Limb (tissue), 2 donors: ENCODE measurements at regions not wholly inside any gene's neighbourhood (a gene's known extent, or its start where the extent isn't known, plus 50 kb on each side); places are given as distances from the start of the nearest gene placed in this dataset.

Source experiments
- DNase-seq, 2 donors: peaks; one replicate each; pipeline ENCODE4 v3.0.0-alpha.2; 2016; ENCODE audit errors: extremely low spot score in 2 of 2

- DNase-seq = no peak
Measured at GRCh38 chr9:106321394-106322180, 541.4 kb upstream of the ZNF462 start.

- DNase-seq = no peak
Measured at GRCh38 chr9:106322706-106323245, 540.2 kb upstream of the ZNF462 start.

- DNase-seq = no peak
Measured at GRCh38 chr9:106324053-106324585, 538.8 kb upstream of the ZNF462 start.

- DNase-seq = peak in 1 of 2 donors; percentile 32
Measured at GRCh38 chr9:106324591-106325280, 538.2 kb upstream of the ZNF462 start.

GRCh38 chr9:106326493-106326892 is 536.5 kb upstream of the ZNF462 start:
- DNase-seq = no peak

GRCh38 chr9:106333481-106333880 is 529.5 kb upstream of the ZNF462 start:
- DNase-seq = no peak

- DNase-seq = no peak
Measured at GRCh38 chr9:106334081-106334480, 528.9 kb upstream of the ZNF462 start.

- no peak for DNase-seq
Measured at GRCh38 chr9:106339882-106340281, 523.1 kb upstream of the ZNF462 start.

GRCh38 chr9:106350777-106351176 is 512.2 kb upstream of the ZNF462 start:
- no peak for DNase-seq

GRCh38 chr9:106356924-106357323 is 506.0 kb upstream of the ZNF462 start:
- no peak for DNase-seq

- no peak for DNase-seq
Measured at GRCh38 chr9:106358331-106358730, 504.6 kb upstream of the ZNF462 start.

GRCh38 chr9:106376689-106377088 is 486.3 kb upstream of the ZNF462 start:
- no peak for DNase-seq

GRCh38 chr9:106383072-106383471 is 479.9 kb upstream of the ZNF462 start:
- no peak for DNase-seq

- DNase-seq = no peak
Measured at GRCh38 chr9:106387965-106388364, 475.0 kb upstream of the ZNF462 start.

GRCh38 chr9:106393226-106393625 is 469.7 kb upstream of the ZNF462 start:
- DNase-seq = no peak

- no peak for DNase-seq
Measured at GRCh38 chr9:106400170-106400569, 462.8 kb upstream of the ZNF462 start.

- no peak for DNase-seq
Measured at GRCh38 chr9:106400950-106401349, 462.0 kb upstream of the ZNF462 start.

GRCh38 chr9:106403081-106403480 is 459.9 kb upstream of the ZNF462 start:
- DNase-seq = no peak

GRCh38 chr9:106404137-106404536 is 458.8 kb upstream of the ZNF462 start:
- no peak for DNase-seq

- DNase-seq = no peak
Measured at GRCh38 chr9:106405871-106406435, 457.0 kb upstream of the ZNF462 start.

- DNase-seq = no peak
Measured at GRCh38 chr9:106414042-106414441, 448.9 kb upstream of the ZNF462 start.

- DNase-seq = no peak
Measured at GRCh38 chr9:106417685-106418084, 445.3 kb upstream of the ZNF462 start.
